ENCODE measurements at regions not wholly inside any gene's neighbourhood (a gene's known extent, or its start where the extent isn't known, plus 50 kb on each side); places are given as distances from the start of the nearest gene placed in this dataset.
A peak's percentile ranks its signal among the peaks of the same experiment; 100 is the strongest.
"Not testable (repeated sequence)": the region's sequence is repeated elsewhere in the genome, so short reads cannot be mapped to it uniquely, and the experiment has no call there.

- Histone ChIP-seq H3K9ac (ENCODE audit: low read depth, low read length) (no peak overlapping the region), H3K4me1 (ENCODE audit: insufficient read depth, low read length) (peaks cover 10% of the 10 kb centered on the region; the same call in 1 of the 2 replicates), H3K9me3 (ENCODE audit: insufficient read depth, low read depth, low read length) (no peaks in the 10 kb centered on the region), H3K4me3 (ENCODE audit: low read length) (peak overlapping the region; percentile 10; the same call in 1 of the 2 replicates), H3K27me3 (ENCODE audit: insufficient read depth, low read length) (no peaks in the 10 kb centered on the region), H3K27ac (ENCODE audit: low read length) (peak overlapping the region; percentile 20), H3K36me3 (ENCODE audit: insufficient read depth, low read depth, low read length) (no peaks in the 10 kb centered on the region)
Observed at GRCh38 chr4:177987896-177988295, 545.7 kb upstream of the AGA start.

- H3K27me3 ChIP-seq (ENCODE audit: insufficient read depth, low read length), result no peaks in the 10 kb centered on the region
- H3K36me3 ChIP-seq (ENCODE audit: insufficient read depth, low read depth, low read length), result no peaks in the 10 kb centered on the region
- H3K4me3 ChIP-seq (ENCODE audit: low read length), result no peak overlapping the region
- H3K9me3 ChIP-seq (ENCODE audit: insufficient read depth, low read depth, low read length), result no peaks in the 10 kb centered on the region
- H3K9ac ChIP-seq (ENCODE audit: low read depth, low read length), result no peak overlapping the region
- H3K27ac ChIP-seq (ENCODE audit: low read length), result no peak overlapping the region
- peaks cover 10% of the 10 kb centered on the region; the same call in 1 of the 2 replicates for H3K4me1 ChIP-seq (ENCODE audit: insufficient read depth, low read length)
Observed at GRCh38 chr4:177989503-177990201, 547.4 kb upstream of the AGA start.

GRCh38 chr4:178003098-178003657, 560.9 kb upstream of the AGA start:
- H3K9me3 ChIP-seq (ENCODE audit: insufficient read depth, low read depth, low read length), result no peaks in the 10 kb centered on the region
- H3K27me3 ChIP-seq (ENCODE audit: insufficient read depth, low read length), result no peaks in the 10 kb centered on the region
- no peak overlapping the region for H3K9ac ChIP-seq (ENCODE audit: low read depth, low read length)
- no peak overlapping the region for H3K27ac ChIP-seq (ENCODE audit: low read length)
- H3K4me3 ChIP-seq (ENCODE audit: low read length), result no peak overlapping the region
- H3K4me1 ChIP-seq (ENCODE audit: insufficient read depth, low read length), result no peaks in the 10 kb centered on the region
- no peaks in the 10 kb centered on the region for H3K36me3 ChIP-seq (ENCODE audit: insufficient read depth, low read depth, low read length)

- no peaks in the 10 kb centered on the region for H3K36me3 ChIP-seq (ENCODE audit: insufficient read depth, low read depth, low read length)
- H3K9ac ChIP-seq (ENCODE audit: low read depth, low read length), result no peak overlapping the region
- H3K9me3 ChIP-seq (ENCODE audit: insufficient read depth, low read depth, low read length), result no peaks in the 10 kb centered on the region
- no peaks in the 10 kb centered on the region for H3K27me3 ChIP-seq (ENCODE audit: insufficient read depth, low read length)
- H3K27ac ChIP-seq (ENCODE audit: low read length), result no peak overlapping the region
- H3K4me1 ChIP-seq (ENCODE audit: insufficient read depth, low read length), result no peaks in the 10 kb centered on the region
- no peak overlapping the region for H3K4me3 ChIP-seq (ENCODE audit: low read length)
Observed at GRCh38 chr4:178010596-178010995, 568.4 kb upstream of the AGA start.

GRCh38 chr4:178015046-178015445, 572.8 kb upstream of the AGA start:
- H3K36me3 ChIP-seq (ENCODE audit: insufficient read depth, low read depth, low read length); H3K27ac ChIP-seq (ENCODE audit: low read length); H3K4me3 ChIP-seq (ENCODE audit: low read length); H3K4me1 ChIP-seq (ENCODE audit: insufficient read depth, low read length); H3K9me3 ChIP-seq (ENCODE audit: insufficient read depth, low read depth, low read length); H3K27me3 ChIP-seq (ENCODE audit: insufficient read depth, low read length); H3K9ac ChIP-seq (ENCODE audit: low read depth, low read length): not testable (repeated sequence)

- H3K4me1 ChIP-seq (ENCODE audit: insufficient read depth, low read length), result no peaks in the 10 kb centered on the region
- no peak overlapping the region for H3K27ac ChIP-seq (ENCODE audit: low read length)
- H3K36me3 ChIP-seq (ENCODE audit: insufficient read depth, low read depth, low read length), result no peaks in the 10 kb centered on the region
- H3K27me3 ChIP-seq (ENCODE audit: insufficient read depth, low read length), result no peaks in the 10 kb centered on the region
- no peak overlapping the region for H3K9ac ChIP-seq (ENCODE audit: low read depth, low read length)
- no peak overlapping the region for H3K4me3 ChIP-seq (ENCODE audit: low read length)
- no peaks in the 10 kb centered on the region for H3K9me3 ChIP-seq (ENCODE audit: insufficient read depth, low read depth, low read length)
Observed at GRCh38 chr4:178026999-178027398, 584.8 kb upstream of the AGA start.

GRCh38 chr4:178027796-178028195, 585.6 kb upstream of the AGA start:
- H3K36me3 ChIP-seq (ENCODE audit: insufficient read depth, low read depth, low read length), result no peaks in the 10 kb centered on the region
- H3K9ac ChIP-seq (ENCODE audit: low read depth, low read length), result no peak overlapping the region
- no peak overlapping the region for H3K4me3 ChIP-seq (ENCODE audit: low read length)
- no peaks in the 10 kb centered on the region for H3K4me1 ChIP-seq (ENCODE audit: insufficient read depth, low read length)
- no peak overlapping the region for H3K27ac ChIP-seq (ENCODE audit: low read length)
- H3K9me3 ChIP-seq (ENCODE audit: insufficient read depth, low read depth, low read length), result no peaks in the 10 kb centered on the region
- no peaks in the 10 kb centered on the region for H3K27me3 ChIP-seq (ENCODE audit: insufficient read depth, low read length)

- Histone ChIP-seq H3K9ac (ENCODE audit: low read depth, low read length) (no peak overlapping the region), H3K36me3 (ENCODE audit: insufficient read depth, low read depth, low read length) (no peaks in the 10 kb centered on the region), H3K4me3 (ENCODE audit: low read length) (no peak overlapping the region), H3K9me3 (ENCODE audit: insufficient read depth, low read depth, low read length) (no peaks in the 10 kb centered on the region), H3K4me1 (ENCODE audit: insufficient read depth, low read length) (no peaks in the 10 kb centered on the region), H3K27me3 (ENCODE audit: insufficient read depth, low read length) (no peaks in the 10 kb centered on the region), H3K27ac (ENCODE audit: low read length) (no peak overlapping the region)
Observed at GRCh38 chr4:178028481-178028880, 586.2 kb upstream of the AGA start.

GRCh38 chr4:178037459-178038214, 595.4 kb upstream of the AGA start:
- no peaks in the 10 kb centered on the region for H3K4me1 ChIP-seq (ENCODE audit: insufficient read depth, low read length)
- H3K36me3 ChIP-seq (ENCODE audit: insufficient read depth, low read depth, low read length), result no peaks in the 10 kb centered on the region
- no peak overlapping the region for H3K9ac ChIP-seq (ENCODE audit: low read depth, low read length)
- H3K9me3 ChIP-seq (ENCODE audit: insufficient read depth, low read depth, low read length), result no peaks in the 10 kb centered on the region
- no peaks in the 10 kb centered on the region for H3K27me3 ChIP-seq (ENCODE audit: insufficient read depth, low read length)
- no peak overlapping the region for H3K4me3 ChIP-seq (ENCODE audit: low read length)
- no peak overlapping the region for H3K27ac ChIP-seq (ENCODE audit: low read length)

GRCh38 chr4:178056996-178057395, 614.8 kb upstream of the AGA start:
- Histone ChIP-seq H3K9ac (ENCODE audit: low read depth, low read length) (no peak overlapping the region), H3K27me3 (ENCODE audit: insufficient read depth, low read length) (no peaks in the 10 kb centered on the region), H3K27ac (ENCODE audit: low read length) (no peak overlapping the region), H3K4me3 (ENCODE audit: low read length) (no peak overlapping the region), H3K9me3 (ENCODE audit: insufficient read depth, low read depth, low read length) (no peaks in the 10 kb centered on the region), H3K36me3 (ENCODE audit: insufficient read depth, low read depth, low read length) (no peaks in the 10 kb centered on the region), H3K4me1 (ENCODE audit: insufficient read depth, low read length) (no peaks in the 10 kb centered on the region; the same call in 1 of the 2 replicates)

GRCh38 chr4:178063568-178063967, 621.3 kb upstream of the AGA start:
- H3K9me3 ChIP-seq (ENCODE audit: insufficient read depth, low read depth, low read length), result no peaks in the 10 kb centered on the region
- H3K9ac ChIP-seq (ENCODE audit: low read depth, low read length), result no peak overlapping the region
- H3K4me1 ChIP-seq (ENCODE audit: insufficient read depth, low read length), result no peaks in the 10 kb centered on the region
- H3K36me3 ChIP-seq (ENCODE audit: insufficient read depth, low read depth, low read length), result no peaks in the 10 kb centered on the region
- H3K27me3 ChIP-seq (ENCODE audit: insufficient read depth, low read length), result no peaks in the 10 kb centered on the region
- H3K27ac ChIP-seq (ENCODE audit: low read length), result no peak overlapping the region
- no peak overlapping the region for H3K4me3 ChIP-seq (ENCODE audit: low read length)

Measured in iPS-20b (cell line).